COLO829 (cell line): ENCODE measurements at regions not wholly inside any gene's neighbourhood (a gene's known extent, or its start where the extent isn't known, plus 50 kb on each side); places are given as distances from the start of the nearest gene placed in this dataset.

Source experiments
- DNase-seq: peaks from one replicate; pipeline ENCODE4 v3.0.0; 2012; ENCODE audit warnings: low spot score

DNA sequence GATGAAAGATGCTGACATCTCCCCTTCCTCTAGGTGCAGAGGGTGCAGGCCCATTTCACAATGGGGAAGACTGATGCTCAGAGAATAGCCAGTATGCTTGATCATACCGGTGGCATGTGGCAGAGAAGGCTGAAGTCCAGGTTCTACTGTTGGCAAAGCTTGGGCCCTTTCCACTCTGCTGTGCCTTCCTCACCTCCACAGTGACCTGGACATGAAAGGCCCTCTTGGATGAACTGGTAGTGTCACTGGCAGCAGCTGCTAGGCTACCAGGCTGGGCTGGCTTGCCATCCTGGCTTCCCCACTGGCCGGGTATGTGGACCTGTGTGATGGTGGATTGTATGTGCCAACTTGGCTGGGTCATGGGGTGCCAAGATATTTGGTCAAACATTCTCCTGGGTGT is 92.0 kb downstream of the GADD45G start:
- no peak for DNase-seq

DNA sequence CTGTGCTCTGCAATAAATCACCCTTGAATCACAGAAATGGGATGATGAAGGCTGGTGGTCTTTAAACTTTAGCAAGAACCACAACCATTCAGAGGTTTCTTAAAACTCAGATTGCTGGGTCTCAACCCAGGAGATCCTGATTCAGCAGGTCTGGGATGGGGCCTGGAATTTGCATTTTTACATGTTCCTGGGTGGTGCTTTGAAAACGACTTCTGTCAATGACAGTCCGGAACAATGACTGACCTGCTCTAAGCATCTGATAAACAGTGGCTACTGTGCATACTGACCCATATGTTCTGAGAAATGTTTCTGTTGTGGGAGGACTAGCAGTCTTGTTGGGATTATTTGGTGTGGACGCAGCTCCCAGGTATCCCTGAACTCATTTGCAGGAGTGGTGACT is 92.7 kb downstream of the GADD45G start:
- DNase-seq = no peak

DNA sequence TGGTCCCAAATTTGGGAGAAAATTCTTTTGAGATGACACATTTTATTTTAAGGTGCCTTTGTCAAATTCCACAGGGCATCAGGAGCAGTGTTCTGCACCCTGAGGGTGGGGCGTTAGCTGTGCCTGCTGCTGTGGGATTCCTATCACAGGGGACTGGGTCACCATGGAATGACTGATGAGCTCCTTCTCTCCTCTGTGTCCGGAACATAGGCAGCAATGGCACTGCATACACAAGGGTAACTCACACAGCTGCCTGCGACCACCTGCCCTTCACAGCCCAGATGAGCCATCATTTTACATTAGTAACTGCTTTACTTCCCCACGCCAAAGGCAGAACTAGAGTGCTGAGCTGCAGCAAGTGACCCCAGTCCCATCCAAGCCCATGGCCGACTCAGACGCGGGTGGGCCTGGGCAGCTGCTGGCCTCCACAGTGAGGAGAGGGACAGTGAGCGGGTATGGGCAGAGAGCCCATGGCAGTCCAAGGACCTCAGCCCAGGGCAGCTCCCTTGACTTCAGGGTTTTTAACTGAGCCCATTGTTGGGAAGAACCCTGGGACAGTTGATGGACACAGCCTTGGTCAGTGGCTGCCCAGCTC is 93.7 kb downstream of the GADD45G start:
- DNase-seq = no peak

DNA sequence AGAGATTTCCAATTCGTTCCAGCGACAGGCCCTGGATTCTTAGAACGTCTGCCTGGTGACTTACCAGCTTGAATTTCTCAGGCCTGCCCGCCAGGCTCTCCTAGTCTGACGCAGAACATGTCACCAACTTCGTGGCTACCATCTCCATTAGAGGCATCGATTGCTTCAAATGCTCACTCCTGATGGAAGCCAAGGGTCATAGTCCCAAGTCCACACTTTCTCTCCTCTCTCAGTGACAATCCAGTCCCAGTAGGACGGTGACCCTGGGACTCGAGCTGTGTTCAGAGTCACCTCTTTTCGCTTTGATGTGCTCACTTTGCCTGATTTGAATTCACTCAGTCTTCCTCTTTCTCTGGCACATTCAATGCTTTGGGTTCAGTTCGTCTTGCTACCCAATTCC is 94.8 kb downstream of the GADD45G start:
- DNase-seq = no peak

DNA sequence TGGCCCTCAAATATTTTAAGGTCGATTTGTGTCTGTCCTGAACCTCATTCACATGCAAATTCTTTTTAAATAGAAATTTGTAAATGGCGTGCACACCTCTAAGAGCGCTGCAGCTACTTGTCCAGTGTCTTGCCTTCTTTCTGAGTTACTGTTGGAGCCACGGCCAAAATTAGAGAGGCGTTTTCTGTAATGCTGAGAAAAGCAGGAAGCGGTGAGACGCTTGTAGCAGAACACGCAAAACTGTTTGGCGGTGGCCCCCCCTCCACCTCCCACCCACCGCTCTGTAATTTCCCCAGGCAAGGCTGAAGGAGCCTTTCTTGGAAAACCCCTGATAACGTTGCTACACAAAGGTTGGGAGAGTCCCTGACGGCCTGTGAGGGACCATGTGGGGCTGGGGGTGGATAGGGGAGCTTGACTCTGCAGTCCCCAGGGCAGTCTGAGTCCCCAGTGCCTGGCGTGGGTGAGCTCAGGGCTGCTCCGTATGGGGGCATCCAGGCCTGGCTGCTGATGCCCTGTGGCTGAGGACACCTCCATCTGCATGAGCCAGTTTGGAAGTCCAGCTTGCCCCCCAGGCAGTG is 96.5 kb downstream of the GADD45G start:
- no peak for DNase-seq

DNA sequence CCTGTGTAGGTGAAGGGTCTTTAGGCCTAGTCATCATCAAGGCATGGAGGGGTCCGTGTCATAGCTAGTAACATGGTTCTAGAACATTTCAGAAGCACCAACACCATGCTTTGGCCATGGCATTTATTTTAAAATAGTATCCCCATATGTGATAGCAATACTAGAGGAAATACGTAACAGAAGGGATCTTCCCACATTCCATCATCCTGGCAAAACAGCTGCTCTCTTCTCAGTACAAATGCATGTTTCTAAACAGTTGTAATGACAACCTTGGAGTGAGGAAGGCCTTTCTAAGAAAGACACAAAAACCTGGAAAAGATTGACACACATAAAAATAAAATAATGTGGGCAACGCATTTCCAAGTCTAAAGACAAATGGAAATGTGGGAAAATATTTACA is 97.6 kb downstream of the GADD45G start:
- DNase-seq = no peak

DNA sequence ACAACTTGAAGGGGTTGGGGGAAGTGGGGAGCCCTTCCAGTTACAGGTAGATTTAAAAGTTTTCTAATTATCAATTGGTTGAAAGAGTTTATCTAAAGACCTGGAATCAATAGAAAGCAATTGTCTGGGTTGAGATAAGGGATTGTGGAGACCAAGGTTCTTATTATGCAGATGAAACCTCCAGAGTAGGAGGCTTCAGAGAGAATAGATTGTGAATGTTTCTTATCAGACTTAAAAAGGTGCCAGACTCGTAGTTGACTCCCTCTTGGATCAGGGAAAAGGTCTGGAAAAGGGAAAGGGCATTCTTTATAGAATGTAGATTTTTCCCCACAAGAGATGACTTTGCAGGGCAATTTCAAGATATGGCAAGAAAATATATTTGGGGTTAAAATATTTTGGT is 100.8 kb downstream of the GADD45G start:
- no peak for DNase-seq

DNA sequence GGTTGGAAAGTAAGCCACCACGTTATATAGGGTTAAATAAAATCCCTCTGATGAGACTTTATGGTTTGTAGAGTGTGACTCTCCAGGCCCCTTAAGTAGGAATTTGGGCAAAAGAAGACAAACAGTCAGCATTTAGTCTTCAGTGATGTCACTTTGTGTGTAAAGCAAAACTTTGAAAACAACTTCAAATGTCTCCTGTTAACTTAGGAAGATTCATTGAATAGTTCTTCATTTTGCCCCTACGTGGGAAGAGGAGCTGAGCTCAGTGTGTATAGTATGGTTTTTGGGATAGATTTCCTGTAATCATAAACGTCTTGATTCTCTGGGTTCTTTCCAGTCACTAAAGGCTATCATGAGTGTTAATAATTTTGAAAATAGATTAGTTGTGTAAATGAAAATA is 101.3 kb downstream of the GADD45G start:
- no peak for DNase-seq

DNA sequence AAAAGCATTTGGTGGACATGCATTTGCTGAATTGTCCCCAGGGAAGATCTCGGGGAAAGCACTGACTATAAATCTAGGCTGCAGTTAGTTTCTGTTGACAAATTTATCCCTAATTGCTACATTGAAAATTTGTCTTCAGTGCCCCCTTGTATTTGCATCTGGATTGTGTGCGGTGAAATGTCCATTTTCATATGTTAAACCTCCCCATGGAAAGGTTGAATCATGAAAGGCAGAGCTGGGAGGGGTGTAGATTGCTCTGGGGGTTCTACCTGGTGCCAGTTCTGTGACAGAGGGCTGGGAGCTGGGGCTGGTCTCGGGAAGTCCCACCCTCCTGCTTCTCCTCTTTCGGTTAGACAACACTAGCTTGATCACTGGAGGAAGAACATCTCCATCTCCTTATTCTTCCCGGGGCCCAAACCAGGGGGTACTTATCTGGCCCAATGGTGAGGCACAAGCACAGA is 101.9 kb downstream of the GADD45G start:
- no peak for DNase-seq

DNA sequence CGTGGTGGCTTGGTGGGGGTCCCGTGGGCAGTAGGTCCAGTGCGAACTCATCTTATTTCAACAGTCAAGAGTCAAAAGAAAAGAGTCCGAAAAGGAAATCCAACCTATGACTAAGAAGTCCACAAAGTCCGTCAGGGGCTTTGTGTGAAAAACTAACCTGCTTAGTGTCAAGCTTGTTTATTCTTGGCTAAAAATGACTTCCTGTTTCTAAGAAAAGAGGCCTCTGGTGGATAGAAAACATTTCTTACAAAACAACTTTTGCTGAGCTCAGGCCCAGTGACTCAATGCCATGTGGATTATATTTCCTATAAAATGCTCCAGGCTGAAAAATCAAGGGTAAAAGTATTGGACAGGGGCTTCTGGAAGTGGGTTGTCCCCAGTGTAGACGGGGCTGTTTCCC is 105.9 kb downstream of the GADD45G start:
- DNase-seq = no peak

DNA sequence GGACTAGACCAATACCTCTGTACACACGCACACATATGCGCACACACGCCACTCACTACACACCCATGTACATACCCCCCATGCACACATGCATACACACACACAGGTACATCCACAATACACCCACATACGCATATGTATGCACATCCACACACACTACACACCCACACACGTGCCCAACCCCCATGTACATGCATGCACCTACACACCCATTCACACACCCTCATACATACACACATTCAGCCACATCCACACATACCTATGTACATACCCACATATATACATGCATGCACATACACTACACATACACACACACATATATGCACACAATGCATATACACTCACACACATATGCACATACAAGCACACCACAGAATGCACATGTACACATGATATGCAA is 107.1 kb downstream of the GADD45G start:
- DNase-seq = no peak

DNA sequence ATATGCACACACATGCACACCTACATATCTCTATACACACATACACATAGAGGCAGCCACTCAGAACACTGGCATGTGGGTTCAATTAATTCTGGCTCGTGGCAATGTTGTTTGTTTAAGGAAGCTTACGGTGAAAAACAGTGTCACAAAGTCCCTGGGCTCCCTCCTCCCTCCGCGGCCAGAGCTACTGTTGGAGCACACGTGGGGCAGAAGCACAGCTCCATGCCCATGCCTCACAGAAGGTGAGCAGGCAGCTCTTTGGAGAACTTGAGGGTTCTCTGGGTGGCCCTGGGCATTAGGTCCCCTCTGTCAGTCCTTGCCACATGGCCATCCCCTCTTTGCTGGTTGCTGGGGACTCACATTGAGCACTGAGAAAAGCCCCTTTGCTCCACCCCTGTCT is 107.5 kb downstream of the GADD45G start:
- DNase-seq = no peak

DNA sequence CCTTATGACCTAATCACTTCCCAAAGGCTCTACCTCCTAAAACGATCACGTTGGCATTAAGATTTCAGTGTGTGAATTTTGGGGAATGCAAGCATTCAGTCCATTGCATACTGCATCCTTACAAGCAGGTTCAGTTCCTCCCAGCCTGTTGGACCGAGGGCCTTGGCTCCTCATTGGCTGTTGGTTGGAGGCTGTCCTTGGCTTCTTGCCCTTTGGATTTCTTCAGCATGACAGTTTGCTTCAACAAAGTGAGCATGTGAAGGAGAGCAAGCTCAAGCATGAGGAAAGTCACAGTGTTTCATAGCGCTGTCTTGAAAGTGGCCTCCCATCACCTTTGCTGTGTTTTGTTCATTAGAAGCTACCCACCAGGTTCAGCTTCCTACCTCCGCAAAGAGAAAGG is 109.5 kb downstream of the GADD45G start:
- no peak for DNase-seq

DNA sequence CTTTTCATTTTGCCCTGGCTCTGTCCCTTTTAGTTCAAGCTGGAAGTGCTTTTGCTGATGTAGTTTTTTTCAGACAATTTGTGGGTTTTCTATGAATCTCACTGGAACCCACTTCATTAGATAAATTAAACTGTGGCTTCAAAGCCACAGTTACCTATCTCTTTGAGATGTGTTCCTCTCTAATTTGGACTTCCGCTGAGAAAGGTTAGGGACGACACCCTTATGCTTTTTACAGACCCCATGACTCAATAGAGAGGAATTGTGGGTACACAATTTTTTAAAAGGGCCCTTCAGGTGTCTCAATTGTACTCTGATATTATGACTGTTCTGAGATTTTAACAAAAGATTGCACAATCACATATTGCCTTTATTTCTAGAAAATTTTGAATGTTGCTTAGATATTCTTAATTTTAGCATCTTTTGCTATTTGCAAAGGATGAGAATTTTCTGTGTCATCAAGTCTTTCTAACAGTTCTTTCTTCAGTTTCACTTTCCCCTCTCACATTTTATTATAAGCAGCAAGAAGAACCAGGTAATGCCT is 110.6 kb downstream of the GADD45G start:
- no peak for DNase-seq

DNA sequence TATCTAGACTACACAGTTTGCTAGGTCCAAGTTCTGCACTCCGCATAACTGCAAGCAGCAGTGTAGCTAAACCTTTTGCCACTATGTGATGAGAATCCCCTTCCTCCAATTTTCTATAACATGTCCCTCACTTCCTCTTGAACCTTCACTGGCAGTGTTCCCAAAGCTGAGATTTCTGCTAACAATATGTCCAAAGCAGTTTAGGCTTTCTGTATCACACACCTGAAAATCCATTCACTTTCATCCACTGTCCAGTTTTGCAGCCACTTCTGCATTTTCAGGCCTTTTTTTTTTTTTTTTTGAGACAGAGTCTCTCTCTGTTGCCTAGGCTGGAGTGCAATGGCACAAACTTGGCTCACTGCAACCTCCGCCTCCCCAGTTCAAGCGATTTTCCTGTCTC is 111.1 kb downstream of the GADD45G start:
- DNase-seq = no peak

DNA sequence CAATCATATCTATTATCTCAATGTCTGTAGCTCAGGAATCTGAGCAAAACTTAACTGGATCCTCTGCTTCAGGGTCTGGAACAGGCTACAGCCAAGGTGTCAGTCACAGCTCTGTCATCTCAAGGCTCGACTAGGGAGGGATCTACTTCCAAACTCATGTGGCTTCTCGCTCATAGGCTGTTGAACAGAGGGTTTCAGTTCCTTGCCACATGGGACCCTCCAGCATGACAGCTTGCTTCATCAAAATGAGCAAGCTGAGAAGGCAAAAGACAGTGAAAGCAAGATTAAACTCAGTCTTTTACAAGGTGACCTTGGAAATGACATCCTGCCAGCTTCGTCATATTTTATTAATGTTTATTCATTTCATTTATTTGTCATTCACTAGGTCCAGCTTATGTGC is 111.7 kb downstream of the GADD45G start:
- DNase-seq = no peak

DNA sequence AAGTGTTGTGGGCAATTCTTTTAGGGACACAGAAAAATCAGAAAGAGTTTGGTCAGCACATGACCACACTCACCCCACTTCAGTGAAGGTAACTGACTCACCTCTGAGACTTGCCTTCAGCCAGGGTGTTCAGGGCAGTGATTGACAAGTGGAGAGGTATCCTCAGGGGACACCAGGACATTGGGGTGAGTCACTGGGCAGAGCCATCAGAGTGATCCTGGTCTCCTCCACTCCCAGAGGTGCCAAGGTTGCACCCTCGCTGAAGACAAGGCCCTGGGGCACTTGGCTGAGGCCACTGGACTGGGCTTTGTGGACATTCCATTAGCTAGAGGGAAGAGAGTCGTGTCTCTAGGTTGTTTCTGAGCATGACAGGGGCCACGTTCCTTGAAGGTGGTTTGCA is 113.4 kb downstream of the GADD45G start:
- no peak for DNase-seq

DNA sequence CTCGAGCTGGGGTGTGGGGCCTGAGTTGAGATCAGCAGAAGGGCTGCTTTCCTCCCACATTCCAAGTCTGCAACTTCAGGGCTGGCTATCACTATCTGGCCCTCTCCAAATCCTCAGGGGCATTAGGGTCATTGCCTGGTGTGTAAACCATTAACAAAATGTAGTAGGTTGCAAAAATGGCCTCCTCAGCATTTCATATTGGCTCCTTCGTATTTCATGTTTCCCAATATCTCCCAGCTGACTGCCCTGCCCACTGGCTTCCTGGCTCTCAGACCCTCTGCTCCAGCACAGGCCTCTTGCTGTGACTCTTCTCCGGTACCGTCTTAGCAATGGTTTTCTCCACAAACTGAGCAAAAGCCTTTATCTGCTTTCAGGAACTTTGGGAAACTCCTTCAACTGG is 113.8 kb downstream of the GADD45G start:
- no peak for DNase-seq

DNA sequence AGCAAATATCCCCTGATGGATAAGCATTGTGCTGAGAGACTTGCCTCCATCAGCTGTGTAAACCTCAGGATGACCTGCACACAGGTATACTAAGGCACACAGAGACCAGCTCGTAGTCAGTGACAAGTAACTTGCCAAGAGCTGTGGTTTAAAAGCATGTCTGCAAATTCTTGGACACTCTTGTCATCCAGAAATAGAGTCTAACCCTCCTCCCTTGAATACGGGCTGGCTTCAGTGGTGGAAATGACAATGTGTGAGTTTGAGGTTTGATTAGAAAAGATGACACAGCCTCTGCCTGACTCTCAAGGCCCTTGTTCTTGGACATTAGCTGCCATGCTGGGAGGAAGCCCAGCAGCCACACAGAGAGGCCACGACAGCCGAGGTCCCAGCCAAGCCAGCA is 114.4 kb downstream of the GADD45G start:
- DNase-seq = no peak

DNA sequence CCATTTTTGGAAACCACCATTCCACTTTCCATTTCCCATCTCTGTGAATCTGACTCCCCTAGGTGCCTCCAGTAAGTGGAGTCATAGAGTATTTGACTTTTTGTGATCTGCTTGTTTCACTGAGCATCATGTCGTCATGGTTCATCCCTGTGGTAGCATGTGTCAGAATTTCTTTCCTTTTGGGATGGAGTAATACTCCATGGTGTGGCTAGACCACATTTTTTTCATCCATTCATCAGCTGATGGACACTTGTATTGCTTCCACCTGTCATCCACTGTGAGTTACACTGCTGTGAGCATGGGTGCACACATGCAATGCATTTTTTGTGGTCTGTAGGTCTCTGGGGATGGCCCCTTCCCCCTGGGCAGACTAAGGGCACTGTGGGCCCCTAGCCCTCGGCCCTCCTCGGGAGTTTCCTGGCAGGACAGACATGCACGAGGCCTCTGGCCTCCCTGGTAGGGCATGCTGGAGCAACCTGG is 115.9 kb downstream of the GADD45G start:
- no peak for DNase-seq

DNA sequence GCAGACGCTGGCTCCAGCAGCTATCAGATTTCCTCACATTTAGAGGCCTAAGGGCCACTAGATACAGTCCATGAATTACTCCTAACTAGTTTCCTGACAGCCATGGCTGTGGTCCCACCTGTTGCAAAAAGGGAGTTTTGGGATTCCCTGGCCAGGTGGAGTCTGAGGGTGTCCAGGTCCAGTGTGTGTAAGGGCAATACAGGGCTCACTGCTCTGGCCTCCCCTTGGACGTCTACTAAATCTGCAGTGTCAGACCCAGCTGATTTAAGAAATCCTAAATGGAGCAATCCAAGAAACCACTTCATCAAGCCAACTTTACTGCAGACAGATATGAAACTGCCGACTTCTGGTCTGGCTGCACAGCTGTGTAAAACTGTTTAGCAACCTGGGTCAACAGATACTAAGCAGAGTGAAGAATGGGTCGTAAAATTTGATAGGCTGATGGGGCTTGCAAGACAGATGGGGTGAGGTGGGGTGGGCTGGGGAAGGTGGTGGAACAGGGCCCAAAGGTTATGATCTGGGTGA is 116.4 kb downstream of the GADD45G start:
- no peak for DNase-seq

DNA sequence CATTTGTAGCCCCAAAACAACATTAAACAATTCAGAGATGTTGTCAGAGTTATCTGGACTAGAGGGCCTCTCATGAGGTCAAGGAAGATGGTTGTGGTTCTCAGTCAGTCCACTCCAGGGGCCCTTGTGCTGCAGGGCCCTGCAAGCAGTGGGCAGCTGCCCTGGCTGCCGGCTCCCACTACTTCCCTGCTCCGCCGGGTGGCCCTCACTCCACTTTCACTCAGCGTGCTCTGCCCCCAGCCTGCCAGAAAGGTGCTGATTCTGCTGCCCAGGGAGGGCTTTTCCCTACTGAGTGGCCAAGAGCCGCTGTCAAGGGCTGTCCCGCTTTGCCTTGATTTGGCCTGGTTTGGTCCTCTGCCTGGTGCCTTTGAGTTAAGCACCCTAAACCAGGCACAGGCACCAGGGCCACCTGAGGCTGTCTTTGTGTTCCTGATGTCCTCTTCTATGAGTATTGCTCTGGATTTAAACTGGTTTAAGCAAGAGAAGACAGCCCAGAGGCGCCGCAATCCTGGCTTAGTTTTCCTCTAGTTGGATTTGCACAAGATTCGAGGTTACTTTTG is 117.2 kb downstream of the GADD45G start:
- DNase-seq = no peak

DNA sequence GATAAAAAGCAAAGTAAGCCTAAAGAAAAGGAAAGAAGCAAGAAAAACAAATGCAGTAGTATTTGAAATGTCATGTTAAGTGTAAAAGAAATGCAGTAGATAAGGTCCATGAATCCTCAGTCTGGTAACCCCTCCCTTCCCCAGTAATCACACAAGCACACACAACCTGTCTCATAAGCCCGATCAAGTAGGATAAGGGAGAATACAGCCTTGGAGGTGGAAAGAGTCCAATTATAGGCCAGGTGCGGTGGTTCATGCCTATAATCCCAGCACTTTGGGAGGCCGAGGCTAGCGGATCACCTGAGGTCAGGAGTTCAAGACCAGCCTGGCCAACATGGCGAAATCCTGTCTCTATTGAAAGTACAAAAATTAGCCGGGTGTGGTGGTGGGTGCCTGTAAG is 117.9 kb downstream of the GADD45G start:
- DNase-seq = no peak
